ENCODE measurements at regions not wholly inside any gene's neighbourhood (a gene's known extent, or its start where the extent isn't known, plus 50 kb on each side); places are given as distances from the start of the nearest gene placed in this dataset.

DNA sequence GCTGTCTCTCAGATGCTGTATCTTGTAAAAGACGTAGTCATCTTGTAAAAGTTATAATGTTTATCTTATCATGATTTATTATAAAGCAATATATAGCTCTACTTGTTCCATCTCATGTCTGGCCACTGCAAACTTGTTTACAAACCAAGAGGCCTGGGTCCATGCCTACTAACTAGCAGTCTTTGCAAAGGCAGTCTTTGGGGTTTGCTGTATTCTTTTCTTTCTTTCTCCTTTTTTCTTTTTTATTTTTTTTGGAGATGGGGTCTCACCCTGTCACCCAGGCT, 272.6 kb downstream of the GATA3 start:
- WGBS, 2 donors: 83 to 89% methylated on average over 1 of the region's 1 CpG
- Histone ChIP-seq H3K27me3 (no peaks in the 10 kb centered on the region), H3K36me3 (no peaks in the 10 kb centered on the region), H3K4me1 (peaks cover 6 to 12% of the 10 kb centered on the region in 2 donors), H3K4me3 (replicated peaks in 1 of 3) (no peak overlapping the region), H3K9me3 (no peaks in the 10 kb centered on the region), H3K27ac (no peak overlapping the region)
- no peak for TF ChIP-seq POLR2A (IDR thresholded peaks at IDR 0.05)
- TF ChIP-seq, protein P1, sequence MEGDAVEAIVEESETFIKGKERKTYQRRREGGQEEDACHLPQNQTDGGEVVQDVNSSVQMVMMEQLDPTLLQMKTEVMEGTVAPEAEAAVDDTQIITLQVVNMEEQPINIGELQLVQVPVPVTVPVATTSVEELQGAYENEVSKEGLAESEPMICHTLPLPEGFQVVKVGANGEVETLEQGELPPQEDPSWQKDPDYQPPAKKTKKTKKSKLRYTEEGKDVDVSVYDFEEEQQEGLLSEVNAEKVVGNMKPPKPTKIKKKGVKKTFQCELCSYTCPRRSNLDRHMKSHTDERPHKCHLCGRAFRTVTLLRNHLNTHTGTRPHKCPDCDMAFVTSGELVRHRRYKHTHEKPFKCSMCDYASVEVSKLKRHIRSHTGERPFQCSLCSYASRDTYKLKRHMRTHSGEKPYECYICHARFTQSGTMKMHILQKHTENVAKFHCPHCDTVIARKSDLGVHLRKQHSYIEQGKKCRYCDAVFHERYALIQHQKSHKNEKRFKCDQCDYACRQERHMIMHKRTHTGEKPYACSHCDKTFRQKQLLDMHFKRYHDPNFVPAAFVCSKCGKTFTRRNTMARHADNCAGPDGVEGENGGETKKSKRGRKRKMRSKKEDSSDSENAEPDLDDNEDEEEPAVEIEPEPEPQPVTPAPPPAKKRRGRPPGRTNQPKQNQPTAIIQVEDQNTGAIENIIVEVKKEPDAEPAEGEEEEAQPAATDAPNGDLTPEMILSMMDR (IDR thresholded peaks at IDR 0.05): no peak
- intact Hi-C loops (cut with DNase I): no loop called here
- no peak for DNase-seq

DNA sequence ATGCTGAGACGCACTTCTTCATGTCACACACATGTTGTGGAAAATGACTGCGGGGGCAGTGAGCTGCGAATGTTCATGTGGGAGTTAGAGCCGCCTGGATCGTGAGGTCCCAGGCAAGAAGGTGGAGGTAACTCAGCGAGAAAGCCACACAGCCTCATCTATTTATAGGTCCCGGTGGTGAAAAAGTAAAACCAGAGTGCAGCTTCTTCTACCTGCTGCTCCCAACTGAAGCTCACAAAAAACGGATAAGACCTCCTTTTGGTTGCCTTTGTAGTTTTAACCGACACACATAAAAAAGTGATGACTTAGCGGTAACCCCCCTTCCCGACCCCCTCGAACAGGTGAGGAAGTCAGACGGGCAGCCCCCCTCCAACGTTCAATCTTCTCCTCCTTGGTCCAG, 276.9 kb downstream of the GATA3 start:
- TF ChIP-seq, protein P1 (IDR thresholded peaks at IDR 0.05): no peak
- TF ChIP-seq POLR2A (IDR thresholded peaks at IDR 0.05): no peak
- H3K9me3 ChIP-seq: no peaks in the 10 kb centered on the region
- H3K27me3 ChIP-seq: no peaks in the 10 kb centered on the region
- H3K4me1 ChIP-seq: peaks cover 4 to 10% of the 10 kb centered on the region in 2 donors
- DNase-seq: no peak
- H3K27ac ChIP-seq: no peak overlapping the region
- 79 to 83% methylated on average over 14 of the region's 14 CpGs for WGBS, 2 donors
- no peaks in the 10 kb centered on the region for H3K36me3 ChIP-seq
- intact Hi-C loops (cut with DNase I): no loop called here
- no peak overlapping the region for H3K4me3 ChIP-seq (replicated peaks in 1 of 3)

DNA sequence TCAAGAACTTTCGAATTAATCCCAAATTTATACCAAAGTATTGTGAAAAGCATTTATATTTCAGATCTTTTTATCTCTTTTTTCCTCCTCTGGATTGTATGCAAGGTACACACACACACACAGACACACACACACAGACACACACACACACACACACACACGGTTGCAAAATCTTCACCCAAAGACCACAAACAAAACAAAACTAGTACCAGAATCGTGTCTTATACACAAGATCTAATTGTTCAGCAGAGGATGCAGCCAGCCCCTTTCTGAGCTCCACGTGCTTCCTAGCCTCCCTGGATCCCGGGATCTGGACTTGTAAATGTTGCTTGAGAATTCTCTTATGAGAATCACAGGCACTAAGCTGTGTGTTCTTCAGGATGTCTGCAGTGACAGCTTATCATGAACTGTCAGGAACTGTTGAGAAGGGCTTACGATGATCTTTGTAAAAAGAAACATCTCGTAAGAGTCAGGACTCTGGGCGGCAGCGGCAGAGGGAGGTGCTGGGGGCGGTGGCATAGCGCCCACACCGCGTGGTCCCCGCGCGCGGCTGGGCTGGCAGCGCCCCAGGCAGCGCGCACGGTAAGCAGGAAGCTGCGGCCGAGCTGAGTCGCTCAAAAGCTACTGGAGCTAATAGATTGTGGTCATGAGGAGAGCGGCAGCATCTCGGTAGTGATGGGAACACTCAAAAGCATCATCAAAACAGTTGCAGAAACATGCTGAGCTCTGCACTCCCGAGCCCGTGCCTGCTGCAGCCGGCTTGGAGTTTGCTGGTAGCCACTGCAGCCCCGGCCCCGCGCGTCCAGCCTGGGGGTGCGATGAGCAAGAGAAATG, 277.6 kb downstream of the GATA3 start:
- WGBS, 2 donors: 4% methylated on average over 29 to 31 of the region's 34 CpGs
- TF ChIP-seq, protein P1 (IDR thresholded peaks at IDR 0.05): no peak
- TF ChIP-seq POLR2A (IDR thresholded peaks at IDR 0.05): no peak
- H3K9me3 ChIP-seq: no peaks in the 10 kb centered on the region
- H3K27me3 ChIP-seq: no peaks in the 10 kb centered on the region
- peak; percentile 55 to 65 for DNase-seq
- H3K36me3 ChIP-seq: no peaks in the 10 kb centered on the region
- H3K4me3 ChIP-seq (replicated peaks in 1 of 3): peak overlapping the region in 1 of 3 donors; percentile 8
- H3K27ac ChIP-seq: no peak overlapping the region
- peaks cover 5 to 12% of the 10 kb centered on the region in 2 donors for H3K4me1 ChIP-seq
- intact Hi-C loops (cut with DNase I): no loop called here

DNA sequence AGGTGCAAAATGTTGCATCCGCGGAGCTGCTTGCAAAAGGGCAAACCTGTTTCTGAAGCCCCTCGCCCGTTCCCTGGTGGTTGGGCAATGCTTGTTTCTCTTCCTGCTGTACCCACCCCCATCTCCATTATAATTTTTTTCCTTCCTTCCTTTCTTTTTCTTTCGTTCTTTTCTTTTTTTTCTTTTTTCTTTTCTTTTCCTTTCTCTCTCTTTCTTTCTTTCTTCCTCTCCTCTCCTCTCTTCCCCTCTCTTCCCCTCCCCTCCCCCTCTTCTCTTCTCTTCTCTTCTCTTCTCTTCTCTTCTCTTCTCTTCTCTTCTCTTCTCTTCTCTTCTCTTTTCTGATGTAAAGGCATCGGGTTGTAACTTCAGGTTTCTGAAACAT, 278.2 kb downstream of the GATA3 start:
- H3K9me3 ChIP-seq: no peaks in the 10 kb centered on the region
- no peaks in the 10 kb centered on the region for H3K27me3 ChIP-seq
- WGBS, 2 donors: 15 to 18% methylated on average over 6 of the region's 6 CpGs
- TF ChIP-seq POLR2A (IDR thresholded peaks at IDR 0.05): no peak
- TF ChIP-seq, protein P1 (IDR thresholded peaks at IDR 0.05): no peak
- no peak overlapping the region for H3K27ac ChIP-seq
- DNase-seq: no peak
- peaks cover 5 to 17% of the 10 kb centered on the region in 2 donors for H3K4me1 ChIP-seq
- no peaks in the 10 kb centered on the region for H3K36me3 ChIP-seq
- peak overlapping the region in 1 of 3 donors; percentile 8 for H3K4me3 ChIP-seq (replicated peaks in 1 of 3)
- intact Hi-C loops (cut with DNase I): no loop called here

DNA sequence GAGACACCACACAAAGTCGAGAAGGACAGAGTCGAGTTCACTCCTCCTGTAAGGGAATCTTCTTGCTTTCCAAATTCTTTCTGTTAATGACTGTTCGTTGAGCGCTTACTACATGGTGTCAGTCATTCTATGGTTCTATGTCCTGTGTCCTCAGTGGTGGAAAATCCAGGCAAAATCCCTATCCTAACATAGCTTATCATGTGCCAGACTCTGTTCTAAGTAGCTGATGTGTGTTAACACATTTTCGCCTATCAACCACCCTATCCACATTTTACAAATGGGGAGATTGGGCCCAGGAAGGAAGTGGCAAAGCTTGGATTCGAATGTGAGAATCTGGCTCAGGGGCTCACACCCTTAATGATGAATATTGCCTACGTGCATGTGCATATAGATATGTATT, 280.1 kb downstream of the GATA3 start:
- 86 to 91% methylated on average over 7 of the region's 7 CpGs for WGBS, 2 donors
- intact Hi-C loops (cut with DNase I): no loop called here
- Histone ChIP-seq H3K4me1 (peaks cover 5 to 17% of the 10 kb centered on the region in 2 donors), H3K36me3 (no peaks in the 10 kb centered on the region), H3K4me3 (replicated peaks in 1 of 3) (no peak overlapping the region), H3K9me3 (no peaks in the 10 kb centered on the region), H3K27ac (no peak overlapping the region), H3K27me3 (no peaks in the 10 kb centered on the region)
- TF ChIP-seq, protein P1 (IDR thresholded peaks at IDR 0.05): no peak
- TF ChIP-seq POLR2A (IDR thresholded peaks at IDR 0.05): no peak
- no peak for DNase-seq

All from thyroid gland (tissue), 4 donors.